ENCODE measurements at regions not wholly inside any gene's neighbourhood (a gene's known extent, or its start where the extent isn't known, plus 50 kb on each side); places are given as distances from the start of the nearest gene placed in this dataset.

DNA sequence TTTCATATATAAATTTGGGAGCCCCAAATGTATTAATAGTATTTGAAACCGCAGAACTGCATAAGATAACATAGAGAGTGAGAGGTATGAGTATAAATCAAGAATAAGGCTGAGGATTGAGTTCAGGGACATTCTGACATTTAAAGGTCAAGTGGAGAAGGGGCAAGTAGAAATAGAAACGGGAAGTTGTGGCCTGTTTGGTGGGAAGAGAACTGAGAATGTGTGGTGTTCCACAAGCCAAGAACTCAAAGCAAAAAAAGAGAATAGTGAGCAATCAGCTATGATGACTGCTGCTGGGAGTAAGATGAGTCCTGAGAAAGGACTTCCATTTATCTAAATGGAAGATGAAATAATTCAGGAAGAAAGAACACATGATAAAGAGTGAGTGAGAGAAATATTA is 418.4 kb downstream of the CD109 start:
- TF ChIP-seq, protein P1, sequence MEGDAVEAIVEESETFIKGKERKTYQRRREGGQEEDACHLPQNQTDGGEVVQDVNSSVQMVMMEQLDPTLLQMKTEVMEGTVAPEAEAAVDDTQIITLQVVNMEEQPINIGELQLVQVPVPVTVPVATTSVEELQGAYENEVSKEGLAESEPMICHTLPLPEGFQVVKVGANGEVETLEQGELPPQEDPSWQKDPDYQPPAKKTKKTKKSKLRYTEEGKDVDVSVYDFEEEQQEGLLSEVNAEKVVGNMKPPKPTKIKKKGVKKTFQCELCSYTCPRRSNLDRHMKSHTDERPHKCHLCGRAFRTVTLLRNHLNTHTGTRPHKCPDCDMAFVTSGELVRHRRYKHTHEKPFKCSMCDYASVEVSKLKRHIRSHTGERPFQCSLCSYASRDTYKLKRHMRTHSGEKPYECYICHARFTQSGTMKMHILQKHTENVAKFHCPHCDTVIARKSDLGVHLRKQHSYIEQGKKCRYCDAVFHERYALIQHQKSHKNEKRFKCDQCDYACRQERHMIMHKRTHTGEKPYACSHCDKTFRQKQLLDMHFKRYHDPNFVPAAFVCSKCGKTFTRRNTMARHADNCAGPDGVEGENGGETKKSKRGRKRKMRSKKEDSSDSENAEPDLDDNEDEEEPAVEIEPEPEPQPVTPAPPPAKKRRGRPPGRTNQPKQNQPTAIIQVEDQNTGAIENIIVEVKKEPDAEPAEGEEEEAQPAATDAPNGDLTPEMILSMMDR (IDR thresholded peaks at IDR 0.05; ENCODE audit: borderline replicate concordance, extremely low read depth, low read length, poor library complexity, severe bottlenecking) = no peak
- no peak for TF ChIP-seq EZH2 (IDR thresholded peaks at IDR 0.05; ENCODE audit: borderline replicate concordance, low read depth, low read length, severe bottlenecking)
